Tibial nerve (tissue), 4 donors: ENCODE measurements at regions not wholly inside any gene's neighbourhood (a gene's known extent, or its start where the extent isn't known, plus 50 kb on each side); places are given as distances from the start of the nearest gene placed in this dataset.

ENCODE experiments used
- EP300 ChIP-seq, 2 donors: sonication (generic); formaldehyde crosslinking; IDR thresholded peaks; one replicate each; pipeline ENCODE4 v1.6.1; 2017; ENCODE audit warnings: antibody characterized with exemption in 2 of 2, mild to moderate bottlenecking in 1 of 2
- TF ChIP-seq, protein P1 (sequence below), 5 experiments: fragments of 200-600 bp in 3 of 5; fragments of 450-650 bp in 2 of 5; sonication (generic) in 3 of 5; IDR thresholded peaks; one replicate each; pipeline ENCODE4 v1.5.1; 2016 to 2019; ENCODE audit warnings: antibody characterized with exemption in 5 of 5, mild to moderate bottlenecking in 3 of 5, moderate library complexity in 2 of 5

GRCh38 chr3:76933245-76933644 is 106.7 kb upstream of the ROBO2 start:
- TF ChIP-seq, protein P1, sequence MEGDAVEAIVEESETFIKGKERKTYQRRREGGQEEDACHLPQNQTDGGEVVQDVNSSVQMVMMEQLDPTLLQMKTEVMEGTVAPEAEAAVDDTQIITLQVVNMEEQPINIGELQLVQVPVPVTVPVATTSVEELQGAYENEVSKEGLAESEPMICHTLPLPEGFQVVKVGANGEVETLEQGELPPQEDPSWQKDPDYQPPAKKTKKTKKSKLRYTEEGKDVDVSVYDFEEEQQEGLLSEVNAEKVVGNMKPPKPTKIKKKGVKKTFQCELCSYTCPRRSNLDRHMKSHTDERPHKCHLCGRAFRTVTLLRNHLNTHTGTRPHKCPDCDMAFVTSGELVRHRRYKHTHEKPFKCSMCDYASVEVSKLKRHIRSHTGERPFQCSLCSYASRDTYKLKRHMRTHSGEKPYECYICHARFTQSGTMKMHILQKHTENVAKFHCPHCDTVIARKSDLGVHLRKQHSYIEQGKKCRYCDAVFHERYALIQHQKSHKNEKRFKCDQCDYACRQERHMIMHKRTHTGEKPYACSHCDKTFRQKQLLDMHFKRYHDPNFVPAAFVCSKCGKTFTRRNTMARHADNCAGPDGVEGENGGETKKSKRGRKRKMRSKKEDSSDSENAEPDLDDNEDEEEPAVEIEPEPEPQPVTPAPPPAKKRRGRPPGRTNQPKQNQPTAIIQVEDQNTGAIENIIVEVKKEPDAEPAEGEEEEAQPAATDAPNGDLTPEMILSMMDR (IDR thresholded peaks at IDR 0.05) = no peak
- TF ChIP-seq EP300 (IDR thresholded peaks at IDR 0.05) = no peak
